ENCODE measurements at regions not wholly inside any gene's neighbourhood (a gene's known extent, or its start where the extent isn't known, plus 50 kb on each side); places are given as distances from the start of the nearest gene placed in this dataset.

DNA sequence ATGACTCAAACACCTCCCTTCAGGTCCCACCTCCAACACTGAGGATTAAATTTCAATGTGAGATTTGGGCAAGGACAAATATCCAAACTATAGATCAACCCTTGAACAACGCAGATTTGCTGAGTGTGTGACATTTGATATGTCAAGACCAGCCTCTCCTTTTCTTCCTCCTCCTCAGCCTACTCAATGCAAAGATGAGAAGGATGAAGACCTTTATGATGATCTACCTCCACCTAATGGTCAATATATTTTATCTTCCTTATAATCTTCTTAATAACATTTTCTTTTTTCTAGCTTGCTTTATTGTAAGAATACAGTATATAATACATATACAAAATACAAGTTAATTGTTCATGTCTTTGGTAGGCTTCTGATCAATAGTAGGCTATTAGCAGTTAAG lies 67.5 kb upstream of the MPPED2 start:
- H3K27ac ChIP-seq (replicated peaks): no peak overlapping the region
- TF ChIP-seq, protein P1, sequence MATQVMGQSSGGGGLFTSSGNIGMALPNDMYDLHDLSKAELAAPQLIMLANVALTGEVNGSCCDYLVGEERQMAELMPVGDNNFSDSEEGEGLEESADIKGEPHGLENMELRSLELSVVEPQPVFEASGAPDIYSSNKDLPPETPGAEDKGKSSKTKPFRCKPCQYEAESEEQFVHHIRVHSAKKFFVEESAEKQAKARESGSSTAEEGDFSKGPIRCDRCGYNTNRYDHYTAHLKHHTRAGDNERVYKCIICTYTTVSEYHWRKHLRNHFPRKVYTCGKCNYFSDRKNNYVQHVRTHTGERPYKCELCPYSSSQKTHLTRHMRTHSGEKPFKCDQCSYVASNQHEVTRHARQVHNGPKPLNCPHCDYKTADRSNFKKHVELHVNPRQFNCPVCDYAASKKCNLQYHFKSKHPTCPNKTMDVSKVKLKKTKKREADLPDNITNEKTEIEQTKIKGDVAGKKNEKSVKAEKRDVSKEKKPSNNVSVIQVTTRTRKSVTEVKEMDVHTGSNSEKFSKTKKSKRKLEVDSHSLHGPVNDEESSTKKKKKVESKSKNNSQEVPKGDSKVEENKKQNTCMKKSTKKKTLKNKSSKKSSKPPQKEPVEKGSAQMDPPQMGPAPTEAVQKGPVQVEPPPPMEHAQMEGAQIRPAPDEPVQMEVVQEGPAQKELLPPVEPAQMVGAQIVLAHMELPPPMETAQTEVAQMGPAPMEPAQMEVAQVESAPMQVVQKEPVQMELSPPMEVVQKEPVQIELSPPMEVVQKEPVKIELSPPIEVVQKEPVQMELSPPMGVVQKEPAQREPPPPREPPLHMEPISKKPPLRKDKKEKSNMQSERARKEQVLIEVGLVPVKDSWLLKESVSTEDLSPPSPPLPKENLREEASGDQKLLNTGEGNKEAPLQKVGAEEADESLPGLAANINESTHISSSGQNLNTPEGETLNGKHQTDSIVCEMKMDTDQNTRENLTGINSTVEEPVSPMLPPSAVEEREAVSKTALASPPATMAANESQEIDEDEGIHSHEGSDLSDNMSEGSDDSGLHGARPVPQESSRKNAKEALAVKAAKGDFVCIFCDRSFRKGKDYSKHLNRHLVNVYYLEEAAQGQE (IDR thresholded peaks at IDR 0.05; ENCODE audit: insufficient replicate concordance, low read depth): no peak
- TF ChIP-seq SPI1 (IDR thresholded peaks at IDR 0.05; ENCODE audit: borderline replicate concordance, low read depth): no peak
- no peak for TF ChIP-seq POLR2AphosphoS5 (IDR thresholded peaks at IDR 0.05; ENCODE audit: low read depth)
- TF ChIP-seq, protein P2, sequence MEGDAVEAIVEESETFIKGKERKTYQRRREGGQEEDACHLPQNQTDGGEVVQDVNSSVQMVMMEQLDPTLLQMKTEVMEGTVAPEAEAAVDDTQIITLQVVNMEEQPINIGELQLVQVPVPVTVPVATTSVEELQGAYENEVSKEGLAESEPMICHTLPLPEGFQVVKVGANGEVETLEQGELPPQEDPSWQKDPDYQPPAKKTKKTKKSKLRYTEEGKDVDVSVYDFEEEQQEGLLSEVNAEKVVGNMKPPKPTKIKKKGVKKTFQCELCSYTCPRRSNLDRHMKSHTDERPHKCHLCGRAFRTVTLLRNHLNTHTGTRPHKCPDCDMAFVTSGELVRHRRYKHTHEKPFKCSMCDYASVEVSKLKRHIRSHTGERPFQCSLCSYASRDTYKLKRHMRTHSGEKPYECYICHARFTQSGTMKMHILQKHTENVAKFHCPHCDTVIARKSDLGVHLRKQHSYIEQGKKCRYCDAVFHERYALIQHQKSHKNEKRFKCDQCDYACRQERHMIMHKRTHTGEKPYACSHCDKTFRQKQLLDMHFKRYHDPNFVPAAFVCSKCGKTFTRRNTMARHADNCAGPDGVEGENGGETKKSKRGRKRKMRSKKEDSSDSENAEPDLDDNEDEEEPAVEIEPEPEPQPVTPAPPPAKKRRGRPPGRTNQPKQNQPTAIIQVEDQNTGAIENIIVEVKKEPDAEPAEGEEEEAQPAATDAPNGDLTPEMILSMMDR (IDR thresholded peaks at IDR 0.05; ENCODE audit: insufficient read depth, low read length): no peak
- no peak for TF ChIP-seq GABPA (IDR thresholded peaks at IDR 0.05; ENCODE audit: low read depth)
- H3K27me3 ChIP-seq (ENCODE audit: insufficient read depth, poor library complexity, severe bottlenecking): no peaks in the 10 kb centered on the region
- no peak for DNase-seq (ENCODE audit: low read depth in 1 of 2, low spot score in 1 of 2)
- no peak overlapping the region for H3K4me3 ChIP-seq (replicated peaks; ENCODE audit: insufficient read depth, low read length)

DNA sequence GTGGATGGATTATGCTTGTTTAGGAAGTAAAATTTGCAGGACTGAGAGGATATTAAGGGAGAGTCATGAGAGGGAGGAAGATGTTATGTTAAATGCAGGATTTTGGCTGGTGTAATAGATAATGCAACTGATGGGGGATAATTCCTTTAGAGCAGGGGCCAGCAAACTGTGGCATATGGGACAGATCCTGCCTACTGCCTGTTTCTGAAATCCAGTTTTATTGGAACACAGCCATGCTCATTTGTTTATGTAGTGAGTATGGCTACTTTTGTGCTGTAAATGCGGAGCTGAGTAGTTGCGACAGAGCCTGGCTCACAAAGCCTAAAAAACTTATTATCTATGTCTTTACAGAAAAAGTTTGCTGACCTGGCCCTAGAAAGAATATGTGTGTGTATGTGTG lies 66.6 kb upstream of the MPPED2 start:
- Histone ChIP-seq H3K27ac (replicated peaks) (no peak overlapping the region), H3K4me3 (replicated peaks; ENCODE audit: insufficient read depth, low read length) (no peak overlapping the region), H3K27me3 (ENCODE audit: insufficient read depth, poor library complexity, severe bottlenecking) (no peaks in the 10 kb centered on the region)
- no peak for TF ChIP-seq POLR2AphosphoS5 (IDR thresholded peaks at IDR 0.05; ENCODE audit: low read depth)
- TF ChIP-seq, protein P2 (IDR thresholded peaks at IDR 0.05; ENCODE audit: insufficient read depth, low read length): no peak
- TF ChIP-seq GABPA (IDR thresholded peaks at IDR 0.05; ENCODE audit: low read depth): no peak
- no peak for TF ChIP-seq SPI1 (IDR thresholded peaks at IDR 0.05; ENCODE audit: borderline replicate concordance, low read depth)
- TF ChIP-seq, protein P1 (IDR thresholded peaks at IDR 0.05; ENCODE audit: insufficient replicate concordance, low read depth): no peak
- DNase-seq (ENCODE audit: low read depth in 1 of 2, low spot score in 1 of 2): no peak

DNA sequence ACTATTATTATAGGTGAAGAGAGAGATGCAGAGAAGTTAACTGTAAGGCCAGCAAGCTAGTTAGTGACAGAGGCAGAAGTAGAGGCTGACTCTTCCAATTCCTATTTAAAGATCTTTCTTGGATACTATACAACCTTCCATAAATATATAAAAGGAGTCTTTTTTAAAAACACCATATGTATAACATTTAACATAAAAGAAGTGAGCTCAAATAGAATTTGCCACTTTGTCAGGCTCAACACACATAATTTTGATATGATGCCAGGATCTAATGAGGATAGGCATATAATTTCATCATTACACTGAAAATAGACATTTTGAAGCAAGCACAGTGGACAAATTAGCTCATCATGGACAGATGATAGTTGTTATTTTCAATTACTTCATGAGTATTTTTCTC lies 64.1 kb upstream of the MPPED2 start:
- no peak for TF ChIP-seq POLR2AphosphoS5 (IDR thresholded peaks at IDR 0.05; ENCODE audit: low read depth)
- TF ChIP-seq, protein P1 (IDR thresholded peaks at IDR 0.05; ENCODE audit: insufficient replicate concordance, low read depth): no peak
- no peak for TF ChIP-seq GABPA (IDR thresholded peaks at IDR 0.05; ENCODE audit: low read depth)
- no peak for TF ChIP-seq SPI1 (IDR thresholded peaks at IDR 0.05; ENCODE audit: borderline replicate concordance, low read depth)
- TF ChIP-seq, protein P2 (IDR thresholded peaks at IDR 0.05; ENCODE audit: insufficient read depth, low read length): no peak
- DNase-seq (ENCODE audit: low read depth in 1 of 2, low spot score in 1 of 2): no peak
- Histone ChIP-seq H3K27ac (replicated peaks) (no peak overlapping the region), H3K4me3 (replicated peaks; ENCODE audit: insufficient read depth, low read length) (no peak overlapping the region), H3K27me3 (ENCODE audit: insufficient read depth, poor library complexity, severe bottlenecking) (no peaks in the 10 kb centered on the region)
